ENCODE measurements at regions not wholly inside any gene's neighbourhood (a gene's known extent, or its start where the extent isn't known, plus 50 kb on each side); places are given as distances from the start of the nearest gene placed in this dataset.

DNA sequence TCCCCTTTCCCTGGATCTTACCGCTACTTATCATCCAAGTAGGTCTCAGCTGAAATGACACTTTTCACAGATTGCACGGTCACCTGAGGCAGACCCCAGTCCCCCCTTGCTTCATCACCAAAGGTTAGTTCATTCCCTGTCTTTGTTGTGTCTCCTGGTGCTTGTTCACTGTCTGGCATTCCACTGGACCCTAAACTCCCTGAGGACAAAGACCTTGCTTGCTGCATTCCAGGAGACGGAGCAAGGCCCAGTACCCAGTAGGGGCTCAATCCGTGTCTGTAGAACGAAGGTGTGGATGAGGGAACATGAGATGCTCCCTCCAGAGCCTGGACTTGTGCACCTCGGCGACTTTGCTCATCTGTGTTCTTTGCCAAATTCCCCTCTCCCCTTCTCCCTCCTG is 160.0 kb downstream of the RAB11FIP2 start:
- TF ChIP-seq, protein P1, sequence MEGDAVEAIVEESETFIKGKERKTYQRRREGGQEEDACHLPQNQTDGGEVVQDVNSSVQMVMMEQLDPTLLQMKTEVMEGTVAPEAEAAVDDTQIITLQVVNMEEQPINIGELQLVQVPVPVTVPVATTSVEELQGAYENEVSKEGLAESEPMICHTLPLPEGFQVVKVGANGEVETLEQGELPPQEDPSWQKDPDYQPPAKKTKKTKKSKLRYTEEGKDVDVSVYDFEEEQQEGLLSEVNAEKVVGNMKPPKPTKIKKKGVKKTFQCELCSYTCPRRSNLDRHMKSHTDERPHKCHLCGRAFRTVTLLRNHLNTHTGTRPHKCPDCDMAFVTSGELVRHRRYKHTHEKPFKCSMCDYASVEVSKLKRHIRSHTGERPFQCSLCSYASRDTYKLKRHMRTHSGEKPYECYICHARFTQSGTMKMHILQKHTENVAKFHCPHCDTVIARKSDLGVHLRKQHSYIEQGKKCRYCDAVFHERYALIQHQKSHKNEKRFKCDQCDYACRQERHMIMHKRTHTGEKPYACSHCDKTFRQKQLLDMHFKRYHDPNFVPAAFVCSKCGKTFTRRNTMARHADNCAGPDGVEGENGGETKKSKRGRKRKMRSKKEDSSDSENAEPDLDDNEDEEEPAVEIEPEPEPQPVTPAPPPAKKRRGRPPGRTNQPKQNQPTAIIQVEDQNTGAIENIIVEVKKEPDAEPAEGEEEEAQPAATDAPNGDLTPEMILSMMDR (IDR thresholded peaks at IDR 0.05; ENCODE audit: low read depth, low read length), result no peak
- Histone ChIP-seq H3K27me3 (ENCODE audit: control insufficient read depth, insufficient read depth, low read length) (no peaks in the 10 kb centered on the region), H3K9me3 (ENCODE audit: control insufficient read depth, insufficient read depth, low read length) (no peaks in the 10 kb centered on the region; the same call in 1 of the 2 replicates), H3K27ac (ENCODE audit: low read depth, low read length) (no peak overlapping the region), H3K4me3 (ENCODE audit: low read depth, low read length) (no peak overlapping the region)
- ChIA-PET POLR2A (no interaction called here), CTCF (no interaction called here)
- no peak for DNase-seq (ENCODE audit: low read depth, low spot score)

DNA sequence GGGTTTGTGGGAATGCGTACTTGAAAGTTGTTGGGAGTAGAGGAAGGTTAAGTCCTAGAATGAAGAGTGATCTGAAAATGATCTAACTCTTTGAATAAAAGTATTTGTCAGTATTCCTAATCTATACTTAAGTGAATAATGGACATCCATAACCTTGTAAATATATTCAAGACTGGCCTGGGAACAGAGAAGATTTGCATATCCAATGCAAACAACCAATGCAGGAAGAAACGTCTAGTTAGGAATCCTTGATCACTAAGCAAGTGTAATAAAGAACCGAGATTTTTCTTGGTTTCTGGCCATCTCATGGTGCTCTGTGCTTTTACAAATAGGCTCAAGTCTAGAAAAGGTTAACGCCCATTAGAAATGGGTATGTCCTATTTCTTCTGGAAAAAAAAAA is 157.1 kb downstream of the RAB11FIP2 start:
- ChIA-PET CTCF (interaction anchor here (0.7 kb wide), 1 partner anchor 76 kb away, joined by 3 read pairs; no protein-coding TSS in a partner anchor), POLR2A (no interaction called here)
- H3K27me3 ChIP-seq (ENCODE audit: control insufficient read depth, insufficient read depth, low read length), result no peaks in the 10 kb centered on the region

DNA sequence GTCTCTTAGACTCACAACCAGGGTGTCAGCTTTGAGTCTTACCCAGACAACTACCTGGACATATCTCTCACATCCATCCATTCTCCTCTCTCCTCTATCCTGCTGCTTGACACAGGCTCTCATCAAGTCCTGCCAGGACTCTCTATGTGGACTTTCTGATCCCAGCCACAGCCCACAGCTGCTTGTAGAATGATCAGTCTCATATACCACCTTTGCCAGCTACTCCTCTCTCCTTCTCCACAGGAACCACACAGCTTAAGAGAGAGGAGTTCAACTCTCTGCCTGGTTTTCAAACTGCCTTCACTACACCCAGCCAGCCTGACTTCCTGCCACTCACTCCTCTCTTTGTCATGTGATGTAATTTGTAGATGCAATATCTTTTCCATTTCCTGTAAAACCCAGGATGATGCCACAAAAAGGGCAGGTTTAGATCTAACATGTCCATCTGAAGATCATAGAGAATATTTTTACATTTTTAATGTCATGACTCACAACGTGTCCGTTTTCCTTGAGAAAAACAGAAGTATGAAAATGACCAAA is 154.0 kb downstream of the RAB11FIP2 start:
- POLR2A ChIA-PET, result no interaction called here
- Histone ChIP-seq H3K4me3 (ENCODE audit: low read depth, low read length) (no peak overlapping the region), H3K27me3 (ENCODE audit: control insufficient read depth, insufficient read depth, low read length) (no peaks in the 10 kb centered on the region), H3K9me3 (ENCODE audit: control insufficient read depth, insufficient read depth, low read length) (no peaks in the 10 kb centered on the region; the same call in 1 of the 2 replicates), H3K27ac (ENCODE audit: low read depth, low read length) (no peak overlapping the region)
- DNase-seq (ENCODE audit: low read depth, low spot score), result no peak
- TF ChIP-seq, protein P1 (IDR thresholded peaks at IDR 0.05; ENCODE audit: low read depth, low read length), result no peak
- CTCF ChIA-PET, result no interaction called here

More for the DNA sequence above, 157.1 kb downstream of the RAB11FIP2 start:
- TF ChIP-seq, protein P1 (IDR thresholded peaks at IDR 0.05; ENCODE audit: low read depth, low read length), result no peak
- Histone ChIP-seq H3K9me3 (ENCODE audit: control insufficient read depth, insufficient read depth, low read length) (no peaks in the 10 kb centered on the region; the same call in 1 of the 2 replicates), H3K4me3 (ENCODE audit: low read depth, low read length) (no peak overlapping the region), H3K27ac (ENCODE audit: low read depth, low read length) (no peak overlapping the region)
- no peak for DNase-seq (ENCODE audit: low read depth, low spot score)

DNA sequence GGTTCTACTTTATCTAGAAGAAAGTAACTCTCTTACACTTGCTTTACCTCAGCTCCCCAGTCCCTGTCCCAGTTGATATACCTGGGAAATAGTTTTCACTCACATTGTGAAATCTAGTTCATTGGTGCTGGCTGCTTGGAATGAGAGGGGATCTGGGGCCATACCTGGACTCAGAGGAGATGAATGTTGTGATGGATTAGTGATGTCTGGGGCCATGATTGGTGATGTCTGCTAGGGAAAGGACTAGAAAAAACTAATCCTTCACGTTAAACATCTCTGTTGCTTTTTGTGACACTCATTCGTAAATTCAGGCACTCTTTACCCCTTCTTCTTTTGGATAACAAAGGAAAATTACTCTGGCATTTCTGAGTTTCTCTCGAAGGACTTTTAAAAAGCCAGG is 152.4 kb downstream of the RAB11FIP2 start:
- no peak overlapping the region for H3K4me3 ChIP-seq (ENCODE audit: low read depth, low read length)
- no peaks in the 10 kb centered on the region for H3K27me3 ChIP-seq (ENCODE audit: control insufficient read depth, insufficient read depth, low read length)
- ChIA-PET POLR2A (no interaction called here), CTCF (no interaction called here)
- TF ChIP-seq, protein P1 (IDR thresholded peaks at IDR 0.05; ENCODE audit: low read depth, low read length), result no peak
- no peaks in the 10 kb centered on the region; the same call in 1 of the 2 replicates for H3K9me3 ChIP-seq (ENCODE audit: control insufficient read depth, insufficient read depth, low read length)
- H3K27ac ChIP-seq (ENCODE audit: low read depth, low read length), result no peak overlapping the region
- DNase-seq (ENCODE audit: low read depth, low spot score), result no peak

DNA sequence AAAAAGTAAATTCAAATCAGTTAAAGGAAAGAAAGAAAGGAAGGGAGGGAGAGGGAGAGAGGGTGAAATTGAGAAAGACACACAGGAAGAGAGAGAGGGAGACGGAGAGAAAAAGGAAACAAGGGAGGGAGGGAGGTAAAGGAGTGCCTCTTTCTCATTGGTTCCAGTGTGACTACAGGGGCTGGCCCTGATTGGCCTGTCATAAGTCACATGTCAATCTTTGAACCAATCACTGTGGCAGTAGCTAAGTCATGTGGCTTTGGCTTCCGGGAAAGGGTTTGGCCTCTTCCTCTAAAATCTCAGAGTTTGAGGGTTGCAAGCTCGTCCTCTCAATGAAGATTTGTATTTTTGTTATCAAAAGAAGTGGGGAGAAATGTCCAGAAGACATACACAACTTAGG is 150.2 kb downstream of the RAB11FIP2 start:
- TF ChIP-seq, protein P1 (IDR thresholded peaks at IDR 0.05; ENCODE audit: low read depth, low read length), result no peak

More for the DNA sequence above, 150.2 kb downstream of the RAB11FIP2 start:
- DNase-seq (ENCODE audit: low read depth, low spot score), result no peak
- no peaks in the 10 kb centered on the region for H3K27me3 ChIP-seq (ENCODE audit: control insufficient read depth, insufficient read depth, low read length)
- POLR2A ChIA-PET, result no interaction called here
- H3K27ac ChIP-seq (ENCODE audit: low read depth, low read length), result no peak overlapping the region
- no peak overlapping the region for H3K4me3 ChIP-seq (ENCODE audit: low read depth, low read length)
- H3K9me3 ChIP-seq (ENCODE audit: control insufficient read depth, insufficient read depth, low read length), result no peaks in the 10 kb centered on the region
- CTCF ChIA-PET, result no interaction called here

Data from AG04450 (cell line).